ENCODE measurements at regions not wholly inside any gene's neighbourhood (a gene's known extent, or its start where the extent isn't known, plus 50 kb on each side); places are given as distances from the start of the nearest gene placed in this dataset.

- WGBS (ENCODE audit: low lambda C conversion rate, missing lambda C conversion rate), result 39% methylated on average over 2 of the region's 2 CpGs
- no peak for DNase-seq (ENCODE audit: low spot score)
- no peak overlapping the region for H3K4me2 ChIP-seq
Observed at GRCh38 chr7:24499871-24500270, 73.4 kb upstream of the PALS2 start.

GRCh38 chr7:24500599-24500998, 72.7 kb upstream of the PALS2 start:
- H3K27me3 ChIP-seq, result no peaks in the 10 kb centered on the region
- peaks cover 7% of the 10 kb centered on the region for H3K4me1 ChIP-seq (ENCODE audit: insufficient read depth)
- H3K4me3 ChIP-seq, result no peak overlapping the region
- H3K4me2 ChIP-seq, result no peak overlapping the region
- H3K9me3 ChIP-seq (ENCODE audit: low read depth), result no peaks in the 10 kb centered on the region
- H3K27ac ChIP-seq, result no peak overlapping the region
- WGBS (ENCODE audit: low lambda C conversion rate, missing lambda C conversion rate), result 90% methylated on average over 3 of the region's 3 CpGs
- H2AFZ ChIP-seq, result no peak overlapping the region
- TF ChIP-seq CTCF (IDR thresholded peaks at IDR 0.05; ENCODE audit: poor library complexity) (no peak), EZH2 (IDR thresholded peaks at IDR 0.05; ENCODE audit: borderline replicate concordance) (no peak), EZH2phosphoT487 (IDR thresholded peaks at IDR 0.05; ENCODE audit: low read depth, severe bottlenecking, unreplicated experiment) (no peak)
- H3K9me2 ChIP-seq (replicated peaks; ENCODE audit: insufficient read depth), result no peaks in the 10 kb centered on the region
- no peak for DNase-seq (ENCODE audit: low spot score)
- no peaks in the 10 kb centered on the region for H4K20me1 ChIP-seq (ENCODE audit: insufficient read depth, poor library complexity, severe bottlenecking)
- H3K36me3 ChIP-seq (replicated peaks; ENCODE audit: insufficient read depth, low read depth), result no peaks in the 10 kb centered on the region
- no peaks in the 10 kb centered on the region for H3K79me2 ChIP-seq

More at GRCh38 chr7:24499871-24500270, 73.4 kb upstream of the PALS2 start:
- no peaks in the 10 kb centered on the region for H3K36me3 ChIP-seq (replicated peaks; ENCODE audit: insufficient read depth, low read depth)
- H3K27ac ChIP-seq, result no peak overlapping the region
- H3K9me3 ChIP-seq (ENCODE audit: low read depth), result no peaks in the 10 kb centered on the region
- H3K4me3 ChIP-seq, result no peak overlapping the region
- H3K9me2 ChIP-seq (replicated peaks; ENCODE audit: insufficient read depth), result no peaks in the 10 kb centered on the region
- TF ChIP-seq EZH2 (IDR thresholded peaks at IDR 0.05; ENCODE audit: borderline replicate concordance) (no peak), CTCF (IDR thresholded peaks at IDR 0.05; ENCODE audit: poor library complexity) (no peak), EZH2phosphoT487 (IDR thresholded peaks at IDR 0.05; ENCODE audit: low read depth, severe bottlenecking, unreplicated experiment) (no peak)
- H3K4me1 ChIP-seq (ENCODE audit: insufficient read depth), result peaks cover 7% of the 10 kb centered on the region
- no peaks in the 10 kb centered on the region for H3K27me3 ChIP-seq
- H4K20me1 ChIP-seq (ENCODE audit: insufficient read depth, poor library complexity, severe bottlenecking), result no peaks in the 10 kb centered on the region
- no peaks in the 10 kb centered on the region for H3K79me2 ChIP-seq
- no peak overlapping the region for H2AFZ ChIP-seq

GRCh38 chr7:24501009-24501408, 72.2 kb upstream of the PALS2 start:
- Histone ChIP-seq H3K4me1 (ENCODE audit: insufficient read depth) (peaks cover 7% of the 10 kb centered on the region), H2AFZ (no peak overlapping the region), H3K36me3 (replicated peaks; ENCODE audit: insufficient read depth, low read depth) (no peaks in the 10 kb centered on the region), H3K79me2 (no peaks in the 10 kb centered on the region), H4K20me1 (ENCODE audit: insufficient read depth, poor library complexity, severe bottlenecking) (no peaks in the 10 kb centered on the region), H3K27ac (no peak overlapping the region), H3K9me2 (replicated peaks; ENCODE audit: insufficient read depth) (no peaks in the 10 kb centered on the region), H3K27me3 (no peaks in the 10 kb centered on the region), H3K4me2 (no peak overlapping the region), H3K9me3 (ENCODE audit: low read depth) (no peaks in the 10 kb centered on the region), H3K4me3 (no peak overlapping the region)
- DNase-seq (ENCODE audit: low spot score), result no peak
- TF ChIP-seq EZH2 (IDR thresholded peaks at IDR 0.05; ENCODE audit: borderline replicate concordance) (no peak), CTCF (IDR thresholded peaks at IDR 0.05; ENCODE audit: poor library complexity) (no peak), EZH2phosphoT487 (IDR thresholded peaks at IDR 0.05; ENCODE audit: low read depth, severe bottlenecking, unreplicated experiment) (no peak)
- 69% methylated on average over 7 of the region's 7 CpGs for WGBS (ENCODE audit: low lambda C conversion rate, missing lambda C conversion rate)

Data from hepatocyte (in vitro differentiated cells).